Esophagus squamous epithelium (tissue), 5 donors: ENCODE measurements at regions not wholly inside any gene's neighbourhood (a gene's known extent, or its start where the extent isn't known, plus 50 kb on each side); places are given as distances from the start of the nearest gene placed in this dataset.
"Not testable (repeated sequence)": the region's sequence is repeated elsewhere in the genome, so short reads cannot be mapped to it uniquely, and the experiment has no call there.

Experiments used
- DNase-seq: peaks from one replicate; lab custom pipeline; 2025; lab: John Stamatoyannopoulos, UW
- H3K27ac ChIP-seq, 4 donors: fragments of 200-600 bp; sonication (generic); one replicate each; pipeline ENCODE4 v1.5.1; 2016 to 2019; ENCODE audit warnings: mild to moderate bottlenecking in 1 of 4
- H3K27me3 ChIP-seq, 4 donors: fragments of 200-600 bp; sonication (generic); 1 replicate in 3 of 4; 2 replicates in 1 of 4; pipeline versions ENCODE4 v1.5.1 to v1.6.0; 2017 to 2021; ENCODE audit warnings: antibody characterized with exemption in 1 of 4
- H3K36me3 ChIP-seq, 3 donors: fragments of 200-600 bp; sonication (generic); one replicate each; pipeline ENCODE4 v1.5.1; 2016 to 2019
- H3K4me1 ChIP-seq, 3 donors: fragments of 200-600 bp; sonication (generic); one replicate each; pipeline ENCODE4 v1.5.1; 2017 to 2019
- H3K4me3 ChIP-seq, 4 donors: fragments of 200-600 bp; sonication (generic); 1 replicate in 3 of 4; 2 replicates in 1 of 4; pipeline ENCODE4 v1.5.1; 2016 to 2019; ENCODE audit warnings: mild to moderate bottlenecking in 2 of 4, moderate library complexity in 1 of 4
- H3K9me3 ChIP-seq, 3 donors: fragments of 200-600 bp; sonication (generic); one replicate each; pipeline ENCODE4 v1.5.1; 2016 to 2019
- POLR2A ChIP-seq, 4 donors: fragments of 450-650 bp; IDR thresholded peaks; one replicate each; pipeline ENCODE4 v1.6.1; 2017; ENCODE audit warnings: antibody characterized with exemption in 4 of 4, mild to moderate bottlenecking in 4 of 4, moderate library complexity in 3 of 4
- WGBS, 2 donors: methylation state at CpG; one replicate each; pipeline ENCODE4 v1.1.5; 2018; 5-methylcytosine and 5-hydroxymethylcytosine counted together
- intact Hi-C: fragments of 100-400 bp; cut with DNase I; formaldehyde crosslinking; loops from one replicate; pipeline ENCODE4 v1.15.0; 2022
- TF ChIP-seq, protein P1 (sequence below), 6 experiments: fragments of 450-650 bp in 4 of 6; fragments of 200-600 bp in 2 of 6; sonication (generic) in 2 of 6; IDR thresholded peaks; one replicate each; pipeline ENCODE4 v1.5.1; 2016 to 2019; ENCODE audit warnings: antibody characterized with exemption in 6 of 6, mild to moderate bottlenecking in 4 of 6, moderate library complexity in 4 of 6
- donor health status: DM: yes; HTN: yes; CAD: no.

DNA sequence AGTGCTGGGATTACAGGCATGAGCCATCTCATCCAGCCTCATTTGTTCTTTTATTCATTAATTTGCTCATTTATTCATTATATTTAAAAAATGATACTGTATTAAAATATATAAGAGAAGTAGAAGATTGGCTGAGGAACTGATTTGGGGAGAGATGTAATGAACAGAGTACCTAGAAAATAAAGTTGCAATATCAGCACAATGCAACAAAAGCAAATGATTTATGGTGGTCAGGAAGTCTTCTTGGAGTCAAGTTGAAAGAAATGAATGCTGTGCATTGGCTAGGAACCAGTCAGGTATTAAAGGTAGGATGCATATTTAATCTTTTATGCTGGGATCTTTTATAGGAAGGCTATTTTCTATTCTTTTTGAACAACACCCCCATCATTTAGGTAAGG, 152.2 kb downstream of the C3orf38 start:
- Histone ChIP-seq H3K27me3 (no peaks in the 10 kb centered on the region), H3K9me3 (no peaks in the 10 kb centered on the region), H3K27ac (no peak overlapping the region), H3K4me1 (no peaks in the 10 kb centered on the region), H3K4me3 (no peak overlapping the region), H3K36me3 (no peaks in the 10 kb centered on the region)
- TF ChIP-seq POLR2A (IDR thresholded peaks at IDR 0.05), result no peak
- TF ChIP-seq, protein P1, sequence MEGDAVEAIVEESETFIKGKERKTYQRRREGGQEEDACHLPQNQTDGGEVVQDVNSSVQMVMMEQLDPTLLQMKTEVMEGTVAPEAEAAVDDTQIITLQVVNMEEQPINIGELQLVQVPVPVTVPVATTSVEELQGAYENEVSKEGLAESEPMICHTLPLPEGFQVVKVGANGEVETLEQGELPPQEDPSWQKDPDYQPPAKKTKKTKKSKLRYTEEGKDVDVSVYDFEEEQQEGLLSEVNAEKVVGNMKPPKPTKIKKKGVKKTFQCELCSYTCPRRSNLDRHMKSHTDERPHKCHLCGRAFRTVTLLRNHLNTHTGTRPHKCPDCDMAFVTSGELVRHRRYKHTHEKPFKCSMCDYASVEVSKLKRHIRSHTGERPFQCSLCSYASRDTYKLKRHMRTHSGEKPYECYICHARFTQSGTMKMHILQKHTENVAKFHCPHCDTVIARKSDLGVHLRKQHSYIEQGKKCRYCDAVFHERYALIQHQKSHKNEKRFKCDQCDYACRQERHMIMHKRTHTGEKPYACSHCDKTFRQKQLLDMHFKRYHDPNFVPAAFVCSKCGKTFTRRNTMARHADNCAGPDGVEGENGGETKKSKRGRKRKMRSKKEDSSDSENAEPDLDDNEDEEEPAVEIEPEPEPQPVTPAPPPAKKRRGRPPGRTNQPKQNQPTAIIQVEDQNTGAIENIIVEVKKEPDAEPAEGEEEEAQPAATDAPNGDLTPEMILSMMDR (IDR thresholded peaks at IDR 0.05), result no peak
- intact Hi-C loops, result no loop called here
- no peak for DNase-seq

- H3K9me3 ChIP-seq, H3K36me3 ChIP-seq, DNase-seq, H3K4me1 ChIP-seq, H3K27ac ChIP-seq, H3K27me3 ChIP-seq, intact Hi-C loops, H3K4me3 ChIP-seq: not testable (repeated sequence)
- WGBS, 2 donors, result 87 to 96% methylated on average over 3 to 5 of the region's 30 CpGs
Measured at GRCh38 chr3:88303331-88303904, 153.7 kb downstream of the C3orf38 start.

GRCh38 chr3:88307666-88308065, 157.9 kb downstream of the C3orf38 start:
- Histone ChIP-seq H3K4me1 (no peaks in the 10 kb centered on the region), H3K4me3 (no peak overlapping the region), H3K9me3 (no peaks in the 10 kb centered on the region), H3K27me3 (no peaks in the 10 kb centered on the region), H3K36me3 (no peaks in the 10 kb centered on the region), H3K27ac (no peak overlapping the region)
- WGBS, 2 donors, result 49 to 58% methylated on average over 11 to 12 of the region's 12 CpGs
- TF ChIP-seq POLR2A (IDR thresholded peaks at IDR 0.05), result no peak
- TF ChIP-seq, protein P1 (IDR thresholded peaks at IDR 0.05), result no peak
- intact Hi-C loops, result no loop called here
- no peak for DNase-seq

- intact Hi-C loops, result no loop called here
- Histone ChIP-seq H3K9me3 (no peaks in the 10 kb centered on the region), H3K4me3 (no peak overlapping the region), H3K27ac (no peak overlapping the region), H3K27me3 (no peaks in the 10 kb centered on the region), H3K36me3 (no peaks in the 10 kb centered on the region), H3K4me1 (no peaks in the 10 kb centered on the region)
- TF ChIP-seq, protein P1 (IDR thresholded peaks at IDR 0.05), result no peak
- no peak for TF ChIP-seq POLR2A (IDR thresholded peaks at IDR 0.05)
- WGBS, 2 donors, result 52 to 56% methylated on average over 3 of the region's 3 CpGs
- DNase-seq, result no peak
Measured at GRCh38 chr3:88311826-88312225, 162.1 kb downstream of the C3orf38 start.

DNA sequence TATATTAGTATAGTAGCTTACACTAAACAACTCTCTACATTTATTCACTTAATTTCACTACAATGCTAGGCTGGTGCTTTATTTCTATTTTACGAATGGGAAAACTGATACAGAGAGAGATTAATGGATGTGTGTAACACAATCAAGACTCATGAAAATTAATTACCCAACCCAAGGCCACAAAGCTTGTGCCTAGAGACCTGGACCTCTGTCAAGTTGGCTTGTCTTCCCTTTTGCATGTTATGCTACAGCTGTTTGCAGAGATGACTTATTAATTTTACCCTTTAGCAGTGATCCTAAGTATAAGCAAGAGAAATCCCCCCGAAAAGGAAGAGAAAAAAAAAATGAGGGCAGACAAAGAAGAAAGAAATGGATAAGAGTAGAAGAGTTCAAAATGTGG, 162.5 kb downstream of the C3orf38 start:
- 31 to 49% methylated on average over 2 of the region's 2 CpGs for WGBS, 2 donors
- Histone ChIP-seq H3K4me1 (no peaks in the 10 kb centered on the region), H3K36me3 (no peaks in the 10 kb centered on the region), H3K27ac (no peak overlapping the region), H3K27me3 (no peaks in the 10 kb centered on the region), H3K9me3 (no peaks in the 10 kb centered on the region), H3K4me3 (no peak overlapping the region)
- intact Hi-C loops, result no loop called here
- no peak for DNase-seq
- TF ChIP-seq, protein P1 (IDR thresholded peaks at IDR 0.05), result no peak
- TF ChIP-seq POLR2A (IDR thresholded peaks at IDR 0.05), result no peak

- DNase-seq, result no peak
- no peaks in the 10 kb centered on the region for H3K9me3 ChIP-seq
- no peaks in the 10 kb centered on the region for H3K4me1 ChIP-seq
- H3K27ac ChIP-seq, result no peak overlapping the region
- no peaks in the 10 kb centered on the region for H3K36me3 ChIP-seq
- TF ChIP-seq, protein P1 (IDR thresholded peaks at IDR 0.05), result no peak
- no peak for TF ChIP-seq POLR2A (IDR thresholded peaks at IDR 0.05)
- no peak overlapping the region for H3K4me3 ChIP-seq
- intact Hi-C loops, result no loop called here
- no peaks in the 10 kb centered on the region for H3K27me3 ChIP-seq
- 58 to 81% methylated on average over 3 of the region's 3 CpGs for WGBS, 2 donors
Measured at GRCh38 chr3:88318067-88318466, 168.3 kb downstream of the C3orf38 start.
